ENCODE measurements at regions not wholly inside any gene's neighbourhood (a gene's known extent, or its start where the extent isn't known, plus 50 kb on each side); places are given as distances from the start of the nearest gene placed in this dataset.

DNA sequence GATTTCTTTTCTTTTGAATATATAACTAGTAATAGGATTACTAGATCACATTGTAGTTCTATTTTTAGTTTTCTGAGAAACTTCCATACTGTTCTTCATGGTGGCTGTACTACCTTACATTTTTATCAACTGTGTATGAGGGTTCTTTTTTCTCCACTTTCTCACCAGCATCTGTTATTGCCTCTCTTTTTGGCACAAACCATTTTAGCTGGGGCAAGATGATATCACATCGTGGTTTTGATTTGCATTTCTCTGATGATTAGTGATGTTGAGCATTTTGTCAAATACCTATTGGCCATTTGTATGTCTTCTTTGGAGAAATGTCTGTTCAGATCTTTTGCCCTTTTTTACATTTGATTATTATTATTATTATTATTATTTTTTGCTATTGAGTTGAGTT, 86.1 kb upstream of the TCF21 start:
- no peak for FAIRE-seq
- H3K9ac ChIP-seq (ENCODE audit: control insufficient read depth, insufficient read depth, low read length), result no peak overlapping the region
- DNase-seq (ENCODE audit: low read depth, low spot score), result no peak
- no peak for ATAC-seq
- TF ChIP-seq BACH1 (IDR thresholded peaks at IDR 0.05; ENCODE audit: borderline replicate concordance), result no peak
- TF ChIP-seq ESRRA (IDR thresholded peaks at IDR 0.05; ENCODE audit: low read length), result no peak
- no peak for TF ChIP-seq IRF4 (IDR thresholded peaks at IDR 0.05; ENCODE audit: low read depth, low read length)
- TF ChIP-seq, protein P1, sequence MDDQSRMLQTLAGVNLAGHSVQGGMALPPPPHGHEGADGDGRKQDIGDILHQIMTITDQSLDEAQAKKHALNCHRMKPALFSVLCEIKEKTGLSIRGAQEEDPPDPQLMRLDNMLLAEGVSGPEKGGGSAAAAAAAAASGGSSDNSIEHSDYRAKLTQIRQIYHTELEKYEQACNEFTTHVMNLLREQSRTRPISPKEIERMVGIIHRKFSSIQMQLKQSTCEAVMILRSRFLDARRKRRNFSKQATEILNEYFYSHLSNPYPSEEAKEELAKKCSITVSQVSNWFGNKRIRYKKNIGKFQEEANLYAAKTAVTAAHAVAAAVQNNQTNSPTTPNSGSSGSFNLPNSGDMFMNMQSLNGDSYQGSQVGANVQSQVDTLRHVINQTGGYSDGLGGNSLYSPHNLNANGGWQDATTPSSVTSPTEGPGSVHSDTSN (IDR thresholded peaks at IDR 0.05; ENCODE audit: insufficient replicate concordance, low read depth, low read length), result no peak
- no peak for TF ChIP-seq SUPT20H (IDR thresholded peaks at IDR 0.05; ENCODE audit: borderline replicate concordance, control insufficient read depth, low read depth, low read length)
- no peak for TF ChIP-seq NBN (IDR thresholded peaks at IDR 0.05)
- TF ChIP-seq FOXK2 (IDR thresholded peaks at IDR 0.05), result no peak
- no peak for TF ChIP-seq HDAC6 (IDR thresholded peaks at IDR 0.05; ENCODE audit: unreplicated experiment)
- TF ChIP-seq GABPA (IDR thresholded peaks at IDR 0.05; ENCODE audit: low read depth), result no peak
- no peak for TF ChIP-seq NFIC (IDR thresholded peaks at IDR 0.05; ENCODE audit: low read depth, low read length)
- TF ChIP-seq, protein P2, sequence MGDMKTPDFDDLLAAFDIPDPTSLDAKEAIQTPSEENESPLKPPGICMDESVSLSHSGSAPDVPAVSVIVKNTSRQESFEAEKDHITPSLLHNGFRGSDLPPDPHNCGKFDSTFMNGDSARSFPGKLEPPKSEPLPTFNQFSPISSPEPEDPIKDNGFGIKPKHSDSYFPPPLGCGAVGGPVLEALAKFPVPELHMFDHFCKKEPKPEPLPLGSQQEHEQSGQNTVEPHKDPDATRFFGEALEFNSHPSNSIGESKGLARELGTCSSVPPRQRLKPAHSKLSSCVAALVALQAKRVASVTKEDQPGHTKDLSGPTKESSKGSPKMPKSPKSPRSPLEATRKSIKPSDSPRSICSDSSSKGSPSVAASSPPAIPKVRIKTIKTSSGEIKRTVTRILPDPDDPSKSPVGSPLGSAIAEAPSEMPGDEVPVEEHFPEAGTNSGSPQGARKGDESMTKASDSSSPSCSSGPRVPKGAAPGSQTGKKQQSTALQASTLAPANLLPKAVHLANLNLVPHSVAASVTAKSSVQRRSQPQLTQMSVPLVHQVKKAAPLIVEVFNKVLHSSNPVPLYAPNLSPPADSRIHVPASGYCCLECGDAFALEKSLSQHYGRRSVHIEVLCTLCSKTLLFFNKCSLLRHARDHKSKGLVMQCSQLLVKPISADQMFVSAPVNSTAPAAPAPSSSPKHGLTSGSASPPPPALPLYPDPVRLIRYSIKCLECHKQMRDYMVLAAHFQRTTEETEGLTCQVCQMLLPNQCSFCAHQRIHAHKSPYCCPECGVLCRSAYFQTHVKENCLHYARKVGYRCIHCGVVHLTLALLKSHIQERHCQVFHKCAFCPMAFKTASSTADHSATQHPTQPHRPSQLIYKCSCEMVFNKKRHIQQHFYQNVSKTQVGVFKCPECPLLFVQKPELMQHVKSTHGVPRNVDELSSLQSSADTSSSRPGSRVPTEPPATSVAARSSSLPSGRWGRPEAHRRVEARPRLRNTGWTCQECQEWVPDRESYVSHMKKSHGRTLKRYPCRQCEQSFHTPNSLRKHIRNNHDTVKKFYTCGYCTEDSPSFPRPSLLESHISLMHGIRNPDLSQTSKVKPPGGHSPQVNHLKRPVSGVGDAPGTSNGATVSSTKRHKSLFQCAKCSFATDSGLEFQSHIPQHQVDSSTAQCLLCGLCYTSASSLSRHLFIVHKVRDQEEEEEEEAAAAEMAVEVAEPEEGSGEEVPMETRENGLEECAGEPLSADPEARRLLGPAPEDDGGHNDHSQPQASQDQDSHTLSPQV (IDR thresholded peaks at IDR 0.05), result no peak
- TF ChIP-seq SMAD5 (IDR thresholded peaks at IDR 0.05; ENCODE audit: low read depth), result no peak
- TF ChIP-seq, protein P3, sequence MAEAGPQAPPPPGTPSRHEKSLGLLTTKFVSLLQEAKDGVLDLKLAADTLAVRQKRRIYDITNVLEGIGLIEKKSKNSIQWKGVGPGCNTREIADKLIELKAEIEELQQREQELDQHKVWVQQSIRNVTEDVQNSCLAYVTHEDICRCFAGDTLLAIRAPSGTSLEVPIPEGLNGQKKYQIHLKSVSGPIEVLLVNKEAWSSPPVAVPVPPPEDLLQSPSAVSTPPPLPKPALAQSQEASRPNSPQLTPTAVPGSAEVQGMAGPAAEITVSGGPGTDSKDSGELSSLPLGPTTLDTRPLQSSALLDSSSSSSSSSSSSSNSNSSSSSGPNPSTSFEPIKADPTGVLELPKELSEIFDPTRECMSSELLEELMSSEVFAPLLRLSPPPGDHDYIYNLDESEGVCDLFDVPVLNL (IDR thresholded peaks at IDR 0.05; ENCODE audit: low read depth, low read length), result no peak
- no peak for TF ChIP-seq ZNF622 (IDR thresholded peaks at IDR 0.05)
- TF ChIP-seq, protein P4, sequence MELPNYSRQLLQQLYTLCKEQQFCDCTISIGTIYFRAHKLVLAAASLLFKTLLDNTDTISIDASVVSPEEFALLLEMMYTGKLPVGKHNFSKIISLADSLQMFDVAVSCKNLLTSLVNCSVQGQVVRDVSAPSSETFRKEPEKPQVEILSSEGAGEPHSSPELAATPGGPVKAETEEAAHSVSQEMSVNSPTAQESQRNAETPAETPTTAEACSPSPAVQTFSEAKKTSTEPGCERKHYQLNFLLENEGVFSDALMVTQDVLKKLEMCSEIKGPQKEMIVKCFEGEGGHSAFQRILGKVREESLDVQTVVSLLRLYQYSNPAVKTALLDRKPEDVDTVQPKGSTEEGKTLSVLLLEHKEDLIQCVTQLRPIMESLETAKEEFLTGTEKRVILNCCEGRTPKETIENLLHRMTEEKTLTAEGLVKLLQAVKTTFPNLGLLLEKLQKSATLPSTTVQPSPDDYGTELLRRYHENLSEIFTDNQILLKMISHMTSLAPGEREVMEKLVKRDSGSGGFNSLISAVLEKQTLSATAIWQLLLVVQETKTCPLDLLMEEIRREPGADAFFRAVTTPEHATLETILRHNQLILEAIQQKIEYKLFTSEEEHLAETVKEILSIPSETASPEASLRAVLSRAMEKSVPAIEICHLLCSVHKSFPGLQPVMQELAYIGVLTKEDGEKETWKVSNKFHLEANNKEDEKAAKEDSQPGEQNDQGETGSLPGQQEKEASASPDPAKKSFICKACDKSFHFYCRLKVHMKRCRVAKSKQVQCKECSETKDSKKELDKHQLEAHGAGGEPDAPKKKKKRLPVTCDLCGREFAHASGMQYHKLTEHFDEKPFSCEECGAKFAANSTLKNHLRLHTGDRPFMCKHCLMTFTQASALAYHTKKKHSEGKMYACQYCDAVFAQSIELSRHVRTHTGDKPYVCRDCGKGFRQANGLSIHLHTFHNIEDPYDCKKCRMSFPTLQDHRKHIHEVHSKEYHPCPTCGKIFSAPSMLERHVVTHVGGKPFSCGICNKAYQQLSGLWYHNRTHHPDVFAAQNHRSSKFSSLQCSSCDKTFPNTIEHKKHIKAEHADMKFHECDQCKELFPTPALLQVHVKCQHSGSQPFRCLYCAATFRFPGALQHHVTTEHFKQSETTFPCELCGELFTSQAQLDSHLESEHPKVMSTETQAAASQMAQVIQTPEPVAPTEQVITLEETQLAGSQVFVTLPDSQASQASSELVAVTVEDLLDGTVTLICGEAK (IDR thresholded peaks at IDR 0.05; ENCODE audit: borderline replicate concordance), result no peak
- TF ChIP-seq SMC3 (IDR thresholded peaks at IDR 0.05; ENCODE audit: borderline replicate concordance, low read length), result no peak
- no peaks in the 10 kb centered on the region for H3K36me3 ChIP-seq (ENCODE audit: control insufficient read depth in 2 of 2, insufficient read depth in 2 of 2, low read length in 1 of 2)
- H3K27me3 ChIP-seq (replicated peaks in 1 of 2; ENCODE audit: control insufficient read depth in 2 of 2, insufficient read depth in 2 of 2, low read length in 1 of 2), result no peaks in the 10 kb centered on the region; a peak in 1 of 4 replicates
- intact Hi-C loops (cut with micrococcal nuclease; ENCODE audit: unreplicated experiment) (no loop called here), in situ Hi-C loops (cut with MboI) (no loop called here)
- ChIA-PET CTCF (interaction anchor here (0.7 kb wide), 2 partner anchors 12 to 810 kb away, joined by 4 to 5 read pairs; no protein-coding TSS in a partner anchor), SMC1A (ENCODE audit: uncharacterized antibody, unreplicated experiment) (no interaction called here), POLR2A (no interaction called here), RAD21 (ENCODE audit: unreplicated experiment) (no interaction called here)
- no peaks in the 10 kb centered on the region for H3K9me3 ChIP-seq (replicated peaks; ENCODE audit: control insufficient read depth, insufficient read depth, low read length)
- no peak overlapping the region for H3K27ac ChIP-seq (ENCODE audit: control insufficient read depth, insufficient read depth)
- H3K4me1 ChIP-seq (ENCODE audit: control insufficient read depth, insufficient read depth, low read length), result no peaks in the 10 kb centered on the region
- H4K20me1 ChIP-seq (ENCODE audit: control insufficient read depth, insufficient read depth), result no peaks in the 10 kb centered on the region
- H3K4me2 ChIP-seq (ENCODE audit: control insufficient read depth, insufficient read depth), result no peak overlapping the region
- BruUV-seq (replicated peaks), result no TSS peak
- H3K79me2 ChIP-seq (ENCODE audit: control insufficient read depth, insufficient read depth, low read length), result no peaks in the 10 kb centered on the region
- H3K4me3 ChIP-seq, result no peak overlapping the region
- 0% methylated on average over 1 of the region's 1 CpG for WGBS (ENCODE audit: insufficient coverage, insufficient replicate concordance, low lambda C conversion rate, missing lambda C conversion rate)
- H2AFZ ChIP-seq (ENCODE audit: control insufficient read depth, low read depth, low read length), result no peak overlapping the region
